GM04503 (cell line): ENCODE measurements at regions not wholly inside any gene's neighbourhood (a gene's known extent, or its start where the extent isn't known, plus 50 kb on each side); places are given as distances from the start of the nearest gene placed in this dataset.
"Not testable (repeated sequence)": the region's sequence is repeated elsewhere in the genome, so short reads cannot be mapped to it uniquely, and the experiment has no call there.

ENCODE experiments used
- DNase-seq: peaks from one replicate; pipeline ENCODE4 v3.0.0-alpha.2; 2012; ENCODE audit warnings: low read depth

DNA sequence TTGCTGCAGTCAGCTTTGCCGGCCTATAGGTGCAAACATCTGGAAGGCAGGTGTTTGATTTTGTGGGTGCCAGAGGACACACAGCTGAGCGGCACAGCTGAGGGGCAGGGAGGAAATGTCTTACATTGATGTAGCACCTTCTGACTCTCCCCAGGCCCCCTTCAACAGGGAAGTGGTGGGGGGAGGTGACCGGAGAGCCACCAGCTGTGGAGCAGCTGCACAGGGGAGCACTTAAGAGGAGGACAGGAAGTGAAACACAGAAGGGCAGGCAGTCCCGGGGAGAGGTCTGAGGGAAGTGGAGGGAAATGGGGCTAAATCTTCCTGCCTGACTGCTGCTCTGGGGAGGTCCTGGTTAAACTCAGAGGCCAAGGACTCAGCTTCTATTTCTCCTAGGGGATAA, 409.1 kb downstream of the TNS1 start:
- no peak for DNase-seq

DNA sequence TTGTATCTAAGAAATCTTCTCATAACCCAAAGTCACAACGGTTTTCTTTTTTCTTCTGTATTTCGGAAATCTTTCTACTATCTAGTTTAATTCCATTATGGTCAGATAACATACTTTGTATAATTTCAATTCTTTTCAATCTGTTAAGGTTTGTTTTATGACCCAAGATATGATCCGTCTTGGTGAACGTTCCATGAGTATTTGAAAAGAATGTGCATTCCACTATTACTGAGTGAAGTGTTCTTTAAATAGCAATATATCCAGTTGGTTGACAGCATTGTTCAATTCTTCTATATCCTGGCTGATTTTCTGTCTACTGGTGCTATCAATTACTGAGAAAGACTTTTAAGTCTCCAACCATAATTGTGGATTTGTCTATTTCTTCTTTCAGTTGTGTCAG, 414.5 kb downstream of the TNS1 start:
- DNase-seq, result no peak

DNA sequence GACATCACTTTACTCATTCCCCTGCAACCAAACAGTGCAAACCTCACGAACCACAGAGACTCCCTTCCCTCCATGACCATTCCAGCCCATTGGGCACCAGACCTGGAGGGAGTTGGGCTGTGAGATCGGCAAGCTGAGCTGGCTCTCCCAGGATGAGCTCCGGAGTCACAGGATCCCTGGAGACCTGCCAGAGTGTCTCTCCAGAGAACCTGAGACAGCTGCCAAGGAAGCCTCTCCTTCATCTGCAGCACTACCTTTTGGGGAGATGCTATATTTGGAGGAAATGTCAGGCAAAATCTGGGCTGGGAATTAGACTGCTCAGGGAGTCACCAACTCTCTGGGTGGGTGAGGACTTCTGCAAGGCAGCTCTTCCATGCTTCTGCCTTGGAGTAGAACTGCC, 417.4 kb downstream of the TNS1 start:
- no peak for DNase-seq

DNA sequence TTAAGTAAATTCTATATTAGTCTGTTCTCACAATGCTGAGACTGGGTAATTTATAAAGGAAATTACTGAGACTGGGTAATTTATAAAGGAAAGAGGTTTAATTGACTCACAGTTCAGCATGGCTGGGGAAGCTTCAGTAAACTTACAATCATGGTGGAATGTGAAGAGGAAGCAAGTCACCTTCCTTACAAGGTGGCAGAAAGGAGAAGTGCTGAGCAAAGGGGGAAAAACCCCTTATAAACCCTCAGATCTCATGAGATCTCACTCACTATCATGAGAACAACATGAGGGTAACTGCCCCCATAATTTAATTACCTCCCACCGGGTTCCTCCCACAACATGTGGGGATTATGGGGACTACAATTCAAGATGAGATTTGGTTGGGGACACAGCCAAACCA, 422.4 kb downstream of the TNS1 start:
- not testable (repeated sequence) for DNase-seq

DNA sequence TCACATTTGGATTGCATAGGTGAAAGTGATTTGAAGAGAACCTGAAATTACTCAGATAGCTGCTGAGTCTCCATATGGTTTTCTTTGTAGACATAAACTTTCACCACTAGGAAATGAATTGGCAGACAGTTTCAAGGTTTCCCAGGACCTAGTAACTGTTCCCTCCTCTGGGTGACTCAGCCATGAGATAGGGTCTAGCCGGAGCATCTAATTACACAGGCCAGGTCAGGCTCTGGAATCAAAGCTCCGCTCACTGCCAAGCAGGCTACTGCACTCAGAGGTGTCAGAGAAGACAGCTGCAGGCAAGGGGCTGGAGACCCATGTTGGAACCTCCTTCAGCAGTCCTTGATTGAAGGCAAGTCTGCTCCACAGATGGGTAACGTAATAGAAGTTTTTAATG, 429.2 kb downstream of the TNS1 start:
- no peak for DNase-seq

DNA sequence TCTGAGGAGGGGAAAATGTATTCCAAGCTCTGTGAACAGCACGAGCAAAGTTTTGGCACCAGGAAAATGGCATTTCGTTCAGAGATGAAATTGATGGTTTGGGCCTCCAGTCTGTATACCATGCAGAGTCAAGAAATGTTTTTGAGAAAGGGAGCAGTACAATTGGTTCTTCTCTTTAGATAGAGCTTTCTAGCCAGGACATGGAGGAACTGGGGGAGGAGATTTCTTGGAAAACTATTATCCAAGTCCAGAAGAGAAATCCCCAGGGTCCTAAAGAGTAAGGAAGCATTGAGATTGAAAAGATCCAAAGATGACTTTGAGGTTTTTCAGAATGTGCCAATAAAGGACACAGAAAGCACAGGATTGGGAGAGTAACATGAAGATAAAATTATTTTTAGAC, 432.4 kb downstream of the TNS1 start:
- DNase-seq, result no peak

DNA sequence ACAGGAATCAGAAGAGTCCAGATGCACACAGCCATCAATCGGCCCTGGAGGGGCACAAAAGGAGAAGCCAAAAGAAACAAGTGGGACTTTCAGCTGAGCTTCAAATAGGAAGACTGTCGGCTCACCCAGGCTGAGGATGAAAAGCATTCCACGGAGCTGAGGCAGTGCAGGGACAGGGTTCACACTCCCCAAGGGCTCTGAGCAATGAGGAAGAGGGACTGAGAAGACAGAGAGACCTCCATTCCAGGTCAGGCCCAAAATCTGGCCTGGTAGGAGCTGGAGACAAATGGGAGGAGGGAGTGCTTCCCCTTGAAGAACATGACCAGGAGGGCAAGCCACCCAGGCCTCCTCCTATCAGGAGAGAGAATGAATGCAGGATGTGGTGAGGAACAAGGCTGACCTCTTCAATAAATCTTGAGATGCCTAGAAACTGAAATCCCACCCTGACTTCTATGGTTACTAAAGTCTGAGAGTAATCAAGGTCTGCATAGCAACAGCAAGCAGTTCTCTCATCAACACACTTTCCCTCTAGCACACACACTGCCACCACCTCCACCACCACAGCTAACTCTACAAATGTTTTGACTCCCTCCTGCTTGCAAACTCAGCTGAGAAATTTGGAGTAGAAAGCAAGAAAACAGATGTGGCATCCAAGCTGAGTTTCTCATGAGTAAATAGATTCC, 434.4 kb downstream of the TNS1 start:
- peak; percentile 79 for DNase-seq

DNA sequence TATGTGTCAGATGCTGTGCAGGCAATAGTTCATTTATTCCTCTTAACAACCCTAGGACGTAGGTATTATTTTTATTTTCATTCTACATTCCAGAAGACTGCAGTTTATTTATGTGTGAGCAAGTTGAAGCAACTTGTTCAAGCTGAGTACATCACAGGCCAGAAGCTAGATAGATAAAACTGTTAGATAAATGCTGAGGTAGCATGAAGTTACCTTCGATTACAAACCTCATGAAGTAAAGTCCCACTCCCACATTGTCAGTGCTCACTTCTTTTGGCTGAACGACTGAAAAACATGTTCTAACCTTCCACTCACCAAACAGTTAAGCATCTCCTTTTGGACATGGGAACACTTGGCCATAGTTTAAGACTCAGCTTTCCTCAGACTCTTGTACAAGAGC, 439.2 kb downstream of the TNS1 start:
- no peak for DNase-seq

DNA sequence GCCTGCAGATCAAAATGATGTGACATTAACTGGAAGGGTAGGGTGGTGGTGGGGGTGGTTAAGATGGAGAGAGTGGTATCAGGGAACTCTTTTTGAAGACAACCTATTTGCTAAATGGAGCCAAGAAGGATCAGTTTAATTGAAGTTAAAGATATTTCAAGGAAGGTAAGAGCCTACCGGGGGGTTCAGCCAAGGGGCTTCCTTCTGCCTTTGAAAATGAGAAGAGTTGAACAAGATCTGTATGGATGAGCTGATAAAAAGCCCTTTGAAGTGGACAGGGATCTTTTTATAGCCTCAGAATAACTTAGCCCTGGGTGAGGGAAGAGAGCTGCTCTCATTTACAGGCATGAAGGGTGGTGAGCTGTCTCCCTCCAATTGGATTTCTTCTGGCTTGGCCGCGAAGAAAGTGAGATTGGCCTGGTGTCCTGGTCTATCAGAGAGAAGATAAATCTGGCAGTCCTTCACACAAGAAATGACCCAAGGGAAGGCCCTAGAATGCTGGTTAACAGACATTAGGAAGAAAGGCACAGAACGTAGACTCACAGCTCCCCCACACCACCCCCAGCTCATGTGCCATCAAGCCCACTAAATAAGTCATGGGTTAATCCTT, 439.8 kb downstream of the TNS1 start:
- no peak for DNase-seq

DNA sequence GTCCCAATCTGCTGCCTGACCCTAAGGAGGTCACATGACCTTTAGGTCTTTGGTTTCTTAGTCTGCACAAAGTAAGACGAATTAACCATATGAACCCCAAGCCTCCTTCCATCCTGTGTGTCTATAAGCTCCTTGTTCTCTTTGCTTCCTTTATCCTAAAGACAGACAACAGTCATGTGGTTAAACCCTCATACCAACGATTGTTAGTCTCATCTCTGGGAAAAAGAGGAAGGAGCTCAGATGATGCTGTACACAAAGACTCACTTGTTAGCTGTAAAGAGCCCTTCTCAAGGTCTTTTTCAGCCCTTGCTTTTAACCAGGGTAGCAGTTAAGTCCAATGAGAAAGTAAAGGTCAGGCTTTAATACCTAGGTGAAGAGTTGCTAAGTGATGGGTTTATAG, 443.7 kb downstream of the TNS1 start:
- DNase-seq, result no peak

DNA sequence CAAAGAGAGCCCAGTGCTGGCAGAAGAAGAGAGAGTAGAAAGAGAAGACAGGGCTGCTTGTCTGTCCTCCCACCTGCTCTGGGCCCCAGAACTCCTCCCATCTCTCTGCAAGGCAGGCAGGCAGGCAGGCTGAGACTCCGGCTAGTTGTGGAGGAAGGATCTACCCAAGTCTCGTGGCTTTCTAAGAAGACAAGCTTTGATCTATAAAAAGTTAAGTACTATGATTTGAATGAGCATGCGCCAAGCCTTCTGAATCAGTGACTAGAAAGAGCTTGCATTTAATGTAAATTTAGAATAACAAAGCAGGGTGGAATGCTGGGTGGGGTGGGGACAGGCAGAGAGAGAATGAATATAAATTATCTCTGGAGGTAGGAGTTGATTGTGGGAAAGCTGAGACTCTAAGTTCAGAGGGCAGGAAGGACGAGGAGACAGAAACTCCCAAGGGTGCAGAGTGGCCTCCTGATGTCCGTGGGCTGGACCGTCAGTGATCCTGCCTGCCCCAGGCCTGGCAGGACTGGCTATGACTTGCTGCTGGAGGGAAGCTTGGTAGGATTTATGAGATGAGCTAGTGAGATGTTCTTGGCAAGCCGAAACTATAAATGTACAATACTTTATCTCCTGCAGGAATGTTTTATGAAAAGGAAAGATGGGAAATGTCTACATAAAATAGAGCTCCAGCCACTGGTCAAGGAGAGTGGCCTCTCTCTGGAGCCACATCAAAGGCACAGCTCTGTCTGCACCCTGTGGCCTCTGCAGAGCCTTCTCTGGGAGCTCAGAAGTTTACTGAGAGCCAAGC, 447.5 kb downstream of the TNS1 start:
- DNase-seq, result peak; percentile 60

DNA sequence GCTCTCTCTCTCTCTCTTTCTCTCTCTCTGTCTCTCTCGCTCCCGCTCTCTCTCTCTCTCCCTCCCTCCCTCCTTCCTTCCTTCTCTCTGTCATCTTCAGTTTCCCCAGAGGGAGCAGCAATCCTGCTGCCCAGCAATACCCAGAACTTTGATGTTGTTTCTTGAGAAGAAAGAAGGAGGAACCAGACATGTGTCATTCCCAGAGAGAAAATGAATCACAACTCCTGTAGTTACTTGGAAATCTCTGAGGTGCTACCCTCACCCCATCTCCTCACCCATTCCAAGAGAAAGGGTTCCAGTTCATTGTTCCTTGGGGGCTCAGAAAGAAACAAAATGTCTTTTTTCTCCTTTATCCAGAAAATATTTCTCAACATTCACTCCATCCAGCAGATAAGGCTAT, 449.1 kb downstream of the TNS1 start:
- no peak for DNase-seq

DNA sequence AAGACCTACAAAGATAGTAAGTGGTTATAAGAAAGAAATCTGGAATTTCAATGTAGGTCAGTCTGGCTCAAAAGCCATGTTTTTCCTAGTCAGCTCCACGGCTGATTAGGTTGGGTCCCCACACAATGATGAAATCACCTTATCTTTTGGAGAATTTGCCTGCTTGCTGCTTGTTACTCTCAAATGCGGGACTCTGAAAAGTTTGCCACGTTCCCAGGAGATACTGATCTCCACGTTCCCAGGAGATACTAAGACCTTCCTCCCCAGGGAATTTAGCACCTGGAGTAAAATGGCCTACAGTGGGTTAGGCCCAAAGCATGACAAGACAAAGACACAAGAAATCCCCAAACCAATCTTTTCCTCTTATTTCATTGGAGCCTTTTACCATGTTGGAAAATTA, 449.6 kb downstream of the TNS1 start:
- DNase-seq, result no peak

DNA sequence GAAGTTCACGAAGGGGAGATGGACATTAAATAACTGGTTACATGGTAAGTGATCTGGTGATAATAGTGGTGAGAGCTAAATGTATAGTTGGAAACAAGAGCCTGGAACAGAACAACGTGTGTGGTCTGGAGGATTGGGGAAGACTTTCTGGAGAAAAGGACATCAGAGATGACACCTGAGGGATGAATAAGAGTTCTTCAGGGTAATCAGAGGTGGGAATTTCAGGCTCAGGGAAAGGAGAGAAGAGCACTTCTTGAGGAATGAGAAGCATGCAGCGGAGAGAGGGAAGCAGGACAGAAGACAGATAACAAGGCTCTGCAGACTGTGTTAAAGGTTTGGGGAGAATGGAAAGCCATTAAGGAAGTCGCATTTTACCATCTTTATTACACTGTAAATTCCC, 450.7 kb downstream of the TNS1 start:
- no peak for DNase-seq

DNA sequence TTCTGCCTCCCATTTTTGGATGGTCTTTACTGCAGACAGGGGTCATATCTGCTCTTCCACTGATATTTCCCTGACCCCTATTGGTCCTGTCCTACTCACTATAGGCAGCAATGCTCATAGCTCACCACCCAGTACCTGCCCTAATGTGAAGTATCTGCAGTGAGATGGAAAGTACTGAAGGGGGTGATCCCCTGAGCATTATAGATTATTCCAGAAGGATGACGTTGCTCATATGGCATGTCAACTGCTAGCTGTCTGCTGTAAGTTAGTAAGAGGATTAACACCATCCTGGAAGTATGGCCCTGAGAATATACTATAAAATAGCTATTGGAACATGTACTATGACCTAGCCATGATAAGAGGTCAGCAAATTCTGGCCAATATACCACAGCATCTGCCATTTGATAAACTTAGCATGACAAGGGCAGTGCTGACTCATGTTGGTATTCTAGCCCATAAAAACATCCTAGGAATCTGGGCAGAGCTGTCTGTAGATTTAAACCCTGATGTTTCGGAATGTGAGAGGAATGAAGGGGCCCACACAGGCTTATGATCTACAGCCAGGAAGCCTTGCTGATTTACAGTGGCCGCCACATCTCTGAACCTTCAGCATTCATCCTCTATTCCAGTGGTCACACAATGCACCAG, 451.4 kb downstream of the TNS1 start:
- DNase-seq, result peak; percentile 66

DNA sequence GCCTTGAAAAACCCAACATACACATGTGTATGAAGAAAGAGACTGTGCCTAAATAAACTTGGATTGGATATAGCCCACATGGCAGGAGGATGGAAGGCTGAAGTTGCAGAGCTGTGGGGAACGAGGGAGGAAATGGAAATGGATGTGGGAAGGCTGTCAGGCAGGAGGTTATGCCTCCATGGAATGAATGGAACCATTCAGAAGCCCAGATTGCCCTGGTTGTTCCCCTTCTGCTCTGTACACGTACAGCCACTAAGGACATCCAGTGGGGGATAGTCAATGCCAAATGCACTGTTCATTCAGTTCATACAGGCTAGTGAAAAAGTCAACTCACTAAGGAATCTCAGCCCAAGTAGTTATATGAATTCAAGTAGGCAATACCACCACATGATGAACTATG, 463.7 kb downstream of the TNS1 start:
- DNase-seq, result no peak

DNA sequence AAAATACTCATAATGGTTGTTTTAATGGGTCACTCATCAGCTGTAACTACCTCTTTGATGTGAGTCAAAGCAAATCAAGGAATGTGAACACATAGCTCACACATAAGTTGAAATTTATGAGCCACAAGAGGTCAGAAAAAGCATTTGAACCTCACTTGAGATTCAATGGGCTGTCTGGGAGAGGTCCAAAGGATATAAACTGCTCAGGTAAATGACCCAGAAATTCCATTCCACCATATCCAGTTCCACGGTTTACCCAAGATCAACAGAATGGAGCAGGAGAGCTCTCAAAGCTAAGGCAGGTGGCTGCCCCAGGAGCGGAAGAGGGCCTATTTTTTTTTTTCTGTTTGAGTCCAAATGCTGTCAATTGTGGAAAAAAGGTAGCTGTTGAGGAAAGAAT, 464.1 kb downstream of the TNS1 start:
- DNase-seq, result no peak

DNA sequence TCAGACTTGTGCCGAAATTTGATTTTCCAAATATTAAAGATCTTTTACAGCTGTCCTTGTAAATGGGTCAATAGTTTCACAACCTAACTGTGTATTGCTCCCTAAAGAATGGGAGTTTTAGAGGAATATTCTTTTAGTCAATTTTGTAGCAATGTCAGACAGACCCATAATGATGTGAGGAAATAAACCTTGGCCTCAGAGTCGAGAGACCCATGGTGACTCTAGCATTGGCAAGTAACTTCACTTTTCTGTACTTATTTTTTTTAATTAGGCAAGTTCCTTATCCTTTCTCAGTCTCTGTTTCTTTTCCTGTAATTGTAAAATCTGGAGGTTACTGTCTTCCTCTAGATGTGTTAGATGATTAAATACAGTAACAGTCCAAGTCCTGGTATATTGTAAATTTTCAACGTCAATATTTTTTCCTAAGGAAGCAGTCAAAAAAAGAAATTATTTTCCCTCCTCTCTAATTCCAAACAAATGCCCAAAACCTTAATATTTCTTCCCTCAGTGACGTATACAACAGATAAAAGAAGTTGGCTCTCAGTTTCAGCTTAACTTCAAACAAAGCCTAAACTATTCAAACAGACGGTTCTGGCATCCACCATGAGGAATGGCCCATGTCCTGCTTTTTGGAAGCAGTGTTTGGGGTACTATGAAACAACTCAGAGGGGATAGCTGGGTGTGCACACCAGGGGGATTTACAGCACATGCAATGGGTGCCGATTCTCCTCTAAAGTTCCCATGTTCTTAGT, 466.7 kb downstream of the TNS1 start:
- DNase-seq, result no peak

DNA sequence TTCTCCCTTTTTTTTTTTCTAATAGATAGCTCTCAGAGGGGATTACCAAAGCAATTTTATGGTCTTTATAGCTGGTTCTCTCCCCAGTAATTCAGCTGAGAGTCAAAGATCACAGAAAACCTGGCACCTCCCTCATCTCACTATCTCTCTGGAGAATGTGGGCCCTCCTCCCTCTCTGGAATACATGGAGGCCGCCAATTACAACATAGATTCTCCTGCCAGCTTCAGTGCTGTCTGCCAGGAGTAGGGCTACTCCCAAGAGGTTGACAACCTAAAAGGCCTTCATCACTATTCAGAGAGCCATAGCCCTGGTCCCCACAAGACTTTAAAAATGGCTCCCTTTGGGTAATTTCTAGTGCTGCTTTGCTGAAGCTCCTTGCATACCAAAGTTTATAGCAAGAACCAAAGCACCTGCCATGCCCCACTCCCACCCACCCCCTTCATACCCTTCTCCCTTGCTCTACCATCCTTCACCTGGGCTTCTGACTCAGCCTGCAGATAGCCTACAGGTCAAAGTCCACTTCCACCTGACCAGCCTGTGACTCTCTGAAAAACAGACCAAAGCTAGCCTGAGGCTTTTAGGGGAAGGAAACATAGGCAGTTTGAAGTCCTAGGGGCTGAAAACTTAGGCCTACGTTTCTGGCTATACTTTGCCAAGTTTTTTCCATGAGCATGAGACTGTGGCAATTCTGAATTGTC, 472.3 kb downstream of the TNS1 start:
- no peak for DNase-seq

DNA sequence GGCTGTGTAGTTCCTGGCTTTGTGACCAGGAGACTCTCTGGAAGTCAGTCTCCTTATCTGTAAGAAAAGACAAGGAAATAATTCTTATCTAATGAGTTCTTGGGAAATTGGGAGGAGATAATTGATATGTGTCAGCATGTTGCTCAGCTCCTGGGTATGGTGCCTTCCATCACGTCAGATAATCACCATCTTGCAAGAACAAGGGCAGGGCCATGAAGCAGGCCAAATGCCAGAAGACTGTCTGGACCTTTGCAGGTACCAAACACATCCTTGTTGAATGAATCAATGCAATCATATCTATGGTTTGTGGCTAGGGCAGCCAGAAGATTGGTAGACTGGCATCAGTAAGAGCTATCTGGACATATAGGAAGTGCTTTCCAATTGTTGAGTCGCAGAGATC, 473.5 kb downstream of the TNS1 start:
- no peak for DNase-seq

DNA sequence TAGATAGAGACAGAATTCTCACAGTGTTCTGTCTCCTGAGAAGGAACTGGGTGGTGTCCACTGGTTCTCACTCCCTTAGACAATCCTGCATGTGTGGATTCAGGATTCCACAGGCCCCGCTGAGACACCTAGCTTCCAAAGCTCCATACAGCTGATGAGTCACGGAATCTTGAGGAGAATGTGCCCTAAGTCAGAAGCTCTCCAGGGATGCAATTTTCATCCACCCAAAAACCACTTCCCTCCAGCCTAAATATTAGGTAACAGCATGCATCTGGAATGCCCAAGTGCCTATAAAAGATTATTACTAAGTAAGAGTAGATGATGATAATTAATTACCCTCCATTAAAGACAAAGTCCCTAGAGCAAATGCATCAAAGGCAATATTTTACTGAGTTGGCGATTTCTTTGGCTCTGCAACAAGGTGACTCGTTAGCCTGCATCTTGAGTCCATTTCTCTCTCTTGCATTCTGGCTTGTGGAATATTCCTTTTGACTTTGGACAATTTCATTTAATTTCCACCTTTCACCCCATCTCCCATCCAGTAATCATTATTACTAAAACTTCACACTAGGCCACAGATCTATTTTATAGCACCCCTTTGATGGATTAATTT, 475.1 kb downstream of the TNS1 start:
- DNase-seq, result peak; percentile 67
